Endothelial cell of umbilical vein (primary cell): ENCODE measurements at regions not wholly inside any gene's neighbourhood (a gene's known extent, or its start where the extent isn't known, plus 50 kb on each side); places are given as distances from the start of the nearest gene placed in this dataset.

Experiments used
- POLR2A ChIP-seq: IDR thresholded peaks from 2 replicates; pipeline ENCODE4 v1.6.1; 2012; ENCODE audit warnings: low read depth, mild to moderate bottlenecking, control low read depth, low read length
- TF ChIP-seq, protein P1 (sequence below), 2 donors: IDR thresholded peaks; 1 replicate in 1 of 2; 2 replicates in 1 of 2; pipeline ENCODE4 v1.5.1; 2011; ENCODE audit warnings: low read length in 2 of 2, mild to moderate bottlenecking in 2 of 2, moderate library complexity in 2 of 2, control low read depth in 1 of 2, inconsistent platforms in 1 of 2, low read depth in 1 of 2; ENCODE audit not compliant: insufficient read depth in 1 of 2; ENCODE audit errors: extremely low read depth in 1 of 2

DNA sequence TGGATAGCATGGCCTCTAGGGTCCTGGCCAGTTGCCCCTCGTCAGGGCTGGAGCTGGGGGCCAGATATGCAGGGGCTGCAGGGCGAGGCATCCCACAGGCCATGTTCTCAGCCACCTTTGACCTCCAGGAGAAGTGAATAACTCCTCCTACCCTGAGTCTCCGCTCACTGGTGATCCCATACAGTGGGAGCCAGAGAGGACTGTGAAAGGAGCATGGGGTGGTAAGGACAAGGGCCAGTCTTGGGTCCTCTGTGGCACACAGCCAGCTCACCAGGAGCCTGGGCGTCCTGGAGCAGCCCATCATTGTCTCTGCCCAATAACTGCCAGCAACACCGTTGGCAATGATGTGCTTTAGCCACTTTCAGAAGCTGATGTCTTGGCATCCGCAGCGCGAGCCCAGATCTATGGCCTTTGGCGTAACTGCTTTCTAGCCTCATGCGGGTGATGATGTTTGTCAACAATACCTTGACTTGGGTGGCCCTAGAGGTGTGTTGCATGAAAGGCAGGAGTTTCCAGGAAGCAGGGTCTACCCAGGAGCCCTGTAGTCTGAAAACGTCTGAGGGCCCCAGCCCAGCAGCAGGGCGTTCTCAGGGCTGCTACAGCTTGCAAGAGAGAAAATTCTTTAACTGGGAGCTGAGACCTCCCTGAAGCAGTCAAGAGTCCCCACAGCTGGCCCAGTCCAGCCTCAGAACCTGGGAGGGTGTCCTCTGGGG lies 61.1 kb upstream of the IQSEC1 start:
- TF ChIP-seq, protein P1, sequence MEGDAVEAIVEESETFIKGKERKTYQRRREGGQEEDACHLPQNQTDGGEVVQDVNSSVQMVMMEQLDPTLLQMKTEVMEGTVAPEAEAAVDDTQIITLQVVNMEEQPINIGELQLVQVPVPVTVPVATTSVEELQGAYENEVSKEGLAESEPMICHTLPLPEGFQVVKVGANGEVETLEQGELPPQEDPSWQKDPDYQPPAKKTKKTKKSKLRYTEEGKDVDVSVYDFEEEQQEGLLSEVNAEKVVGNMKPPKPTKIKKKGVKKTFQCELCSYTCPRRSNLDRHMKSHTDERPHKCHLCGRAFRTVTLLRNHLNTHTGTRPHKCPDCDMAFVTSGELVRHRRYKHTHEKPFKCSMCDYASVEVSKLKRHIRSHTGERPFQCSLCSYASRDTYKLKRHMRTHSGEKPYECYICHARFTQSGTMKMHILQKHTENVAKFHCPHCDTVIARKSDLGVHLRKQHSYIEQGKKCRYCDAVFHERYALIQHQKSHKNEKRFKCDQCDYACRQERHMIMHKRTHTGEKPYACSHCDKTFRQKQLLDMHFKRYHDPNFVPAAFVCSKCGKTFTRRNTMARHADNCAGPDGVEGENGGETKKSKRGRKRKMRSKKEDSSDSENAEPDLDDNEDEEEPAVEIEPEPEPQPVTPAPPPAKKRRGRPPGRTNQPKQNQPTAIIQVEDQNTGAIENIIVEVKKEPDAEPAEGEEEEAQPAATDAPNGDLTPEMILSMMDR (IDR thresholded peaks at IDR 0.05; ENCODE audit: extremely low read depth in 1 of 2, insufficient read depth in 1 of 2, low read depth in 1 of 2, low read length in 2 of 2): no peak
- TF ChIP-seq POLR2A: no peak
